GM18519 (cell line): ENCODE measurements at regions not wholly inside any gene's neighbourhood (a gene's known extent, or its start where the extent isn't known, plus 50 kb on each side); places are given as distances from the start of the nearest gene placed in this dataset.
"Not testable (repeated sequence)": the region's sequence is repeated elsewhere in the genome, so short reads cannot be mapped to it uniquely, and the experiment has no call there.

Experiments used
- ATAC-seq: cut with Tn5 transposase; IDR thresholded peaks from one replicate; pipeline ENCODE4 v1.9.1; 2021; ENCODE audit warnings: mild to moderate bottlenecking, moderate library complexity; ENCODE audit not compliant: unreplicated experiment, low FRiP score

GRCh38 chr1:58929671-58930325, 146.0 kb upstream of the JUN start:
- no peak for ATAC-seq

DNA sequence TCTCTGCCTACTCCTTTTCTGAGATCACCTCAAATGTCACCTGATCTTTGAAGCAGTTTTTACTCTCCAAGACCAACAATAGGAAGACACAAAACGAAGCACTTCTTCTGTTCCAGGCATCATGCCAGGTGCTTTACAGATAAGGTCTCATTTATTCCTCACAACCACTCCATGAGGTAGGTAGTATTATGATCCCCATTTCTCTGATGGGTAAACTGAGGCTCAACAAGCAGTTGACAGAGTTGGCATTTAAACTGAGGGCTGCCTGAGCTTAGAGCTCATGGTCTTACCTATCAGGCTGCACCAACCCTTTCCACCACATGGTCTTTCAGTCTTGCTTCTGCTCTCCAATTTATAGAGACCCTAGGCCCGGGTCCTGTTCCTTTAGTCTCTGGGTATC, 147.2 kb upstream of the JUN start:
- ATAC-seq, result no peak

DNA sequence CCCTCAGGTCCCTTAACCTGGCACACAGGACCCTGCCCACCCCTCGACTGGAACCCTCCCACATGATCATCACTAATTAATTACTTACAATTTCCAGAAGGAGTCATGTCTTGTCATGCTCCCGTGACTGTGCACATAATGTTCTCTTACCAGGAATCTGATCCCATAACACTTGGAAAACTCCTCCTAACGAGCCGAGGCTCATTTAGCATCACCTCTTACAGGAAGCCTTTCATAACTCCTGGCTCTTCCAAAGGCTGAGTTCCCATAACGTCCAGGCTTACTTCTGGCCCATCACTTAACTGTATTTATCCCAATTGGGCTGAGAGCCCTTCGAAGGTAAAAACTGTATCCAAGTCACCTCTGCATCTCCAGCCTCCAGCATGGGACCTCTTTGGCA, 147.9 kb upstream of the JUN start:
- no peak for ATAC-seq

DNA sequence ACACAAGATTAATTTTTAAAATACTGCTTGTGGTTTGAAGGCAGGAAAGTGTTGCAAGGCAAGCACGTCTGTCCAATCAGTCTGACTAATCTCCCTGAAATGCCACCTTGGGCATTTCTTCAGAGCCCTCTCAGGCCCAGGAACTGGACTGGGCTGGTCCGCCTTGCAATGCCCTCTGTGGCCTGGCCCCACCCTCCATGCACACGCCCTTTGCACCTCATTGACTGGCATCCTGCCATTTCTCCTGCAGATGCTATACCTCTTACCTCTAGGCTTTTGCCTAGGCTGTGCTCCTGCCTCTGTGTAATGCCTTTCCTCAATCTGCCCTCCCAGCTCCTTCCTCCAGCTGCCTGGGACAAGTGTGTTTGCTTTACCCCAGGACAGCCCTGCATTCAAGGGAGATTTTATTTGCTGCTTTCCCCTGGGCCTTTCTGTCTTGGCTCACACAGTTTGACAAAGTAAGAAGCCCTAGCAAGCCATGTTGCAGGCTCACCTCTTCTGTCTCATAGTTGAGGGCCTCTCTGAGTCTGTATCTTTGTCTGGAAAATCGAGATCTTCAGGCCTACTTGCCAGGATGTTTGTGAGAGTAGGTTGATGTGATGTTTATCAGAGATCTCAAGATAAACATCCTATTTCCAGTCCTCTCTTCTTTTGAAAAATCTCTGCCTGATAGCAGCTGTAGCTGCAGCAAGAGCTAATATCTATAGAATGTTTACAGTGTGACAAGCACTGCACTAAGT, 149.2 kb upstream of the JUN start:
- ATAC-seq, result no peak

DNA sequence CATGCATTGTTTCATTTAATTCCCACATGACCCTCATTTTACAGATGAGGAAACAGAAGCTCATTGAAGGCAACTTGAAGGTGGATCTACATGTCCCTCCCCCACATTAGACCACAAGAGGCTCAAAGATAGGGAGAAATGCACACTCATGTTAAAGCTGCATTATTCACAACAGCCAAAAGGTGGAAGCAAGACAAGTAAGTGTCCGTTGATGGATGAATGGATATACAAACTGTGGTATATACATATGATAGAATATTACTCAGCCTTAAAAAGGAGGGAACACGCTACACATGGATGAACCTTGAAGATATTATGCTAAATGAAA, 149.7 kb upstream of the JUN start:
- no peak for ATAC-seq

GRCh38 chr1:58934706-58935105, 150.9 kb upstream of the JUN start:
- ATAC-seq, result no peak

- ATAC-seq, result no peak
Observed at GRCh38 chr1:58936973-58937372, 153.1 kb upstream of the JUN start.

GRCh38 chr1:58939146-58939545, 155.3 kb upstream of the JUN start:
- no peak for ATAC-seq

- no peak for ATAC-seq
Observed at GRCh38 chr1:58939666-58940370, 156.0 kb upstream of the JUN start.

GRCh38 chr1:58941471-58942289, 157.8 kb upstream of the JUN start:
- ATAC-seq, result no peak

GRCh38 chr1:58942759-58943191, 158.9 kb upstream of the JUN start:
- no peak for ATAC-seq

GRCh38 chr1:58943776-58944175, 159.9 kb upstream of the JUN start:
- no peak for ATAC-seq

DNA sequence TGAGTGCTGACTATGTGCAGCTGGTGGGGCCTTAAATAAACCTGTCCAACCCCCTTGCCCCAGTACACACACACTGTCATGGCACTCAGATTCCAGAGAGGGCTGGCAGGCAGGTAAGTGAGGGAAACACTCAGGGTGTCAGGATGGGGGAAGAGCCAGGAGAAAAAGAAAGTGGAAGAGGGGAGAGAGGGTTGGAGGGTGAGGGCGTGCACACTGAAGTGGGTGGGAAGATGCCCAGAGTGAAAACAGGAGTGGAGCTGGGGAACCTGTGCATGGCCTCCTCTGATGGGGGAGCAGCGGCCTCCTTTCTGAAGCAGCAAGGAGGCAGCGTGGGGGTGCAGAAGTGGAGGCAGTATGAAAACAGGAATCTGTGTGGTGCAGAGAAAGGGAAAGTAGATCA, 160.6 kb upstream of the JUN start:
- ATAC-seq, result no peak

DNA sequence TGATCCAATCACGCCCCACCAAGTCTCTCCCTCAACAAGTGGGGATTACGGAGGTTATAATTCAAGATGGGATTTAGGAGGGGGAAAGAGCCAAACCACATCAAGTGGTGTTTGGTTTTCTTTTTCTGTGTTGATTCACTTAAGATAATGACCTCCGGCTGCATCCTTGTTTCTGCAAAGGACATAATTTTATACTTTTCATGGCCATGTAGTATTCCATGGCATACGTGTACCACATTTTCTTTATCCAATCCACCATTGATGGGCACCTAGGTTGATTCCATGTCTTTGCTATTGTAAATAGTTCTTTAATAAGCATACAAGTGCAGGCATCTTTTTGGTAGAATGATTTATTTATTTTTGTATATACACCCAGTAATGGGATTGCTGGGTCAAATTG, 162.5 kb upstream of the JUN start:
- ATAC-seq, result no peak

DNA sequence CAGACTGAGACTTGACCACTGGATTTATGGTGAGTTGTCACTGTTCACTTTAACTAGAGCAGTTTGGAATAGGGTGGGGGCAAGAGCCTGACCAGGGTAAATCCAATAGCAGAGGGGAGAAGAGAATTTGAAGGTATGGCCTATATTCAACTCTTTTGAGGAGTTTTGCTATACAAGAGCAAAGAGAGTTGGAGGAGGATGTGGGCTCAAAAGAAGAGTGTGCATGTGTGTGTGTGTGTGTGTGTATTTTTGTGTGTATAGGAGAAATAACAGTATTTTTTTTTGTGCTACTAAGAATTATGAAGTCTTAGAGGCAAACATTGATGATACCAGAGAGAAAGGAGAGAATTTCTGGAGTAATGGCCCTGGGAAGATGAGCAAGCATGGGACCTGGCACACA, 164.8 kb upstream of the JUN start:
- no peak for ATAC-seq

DNA sequence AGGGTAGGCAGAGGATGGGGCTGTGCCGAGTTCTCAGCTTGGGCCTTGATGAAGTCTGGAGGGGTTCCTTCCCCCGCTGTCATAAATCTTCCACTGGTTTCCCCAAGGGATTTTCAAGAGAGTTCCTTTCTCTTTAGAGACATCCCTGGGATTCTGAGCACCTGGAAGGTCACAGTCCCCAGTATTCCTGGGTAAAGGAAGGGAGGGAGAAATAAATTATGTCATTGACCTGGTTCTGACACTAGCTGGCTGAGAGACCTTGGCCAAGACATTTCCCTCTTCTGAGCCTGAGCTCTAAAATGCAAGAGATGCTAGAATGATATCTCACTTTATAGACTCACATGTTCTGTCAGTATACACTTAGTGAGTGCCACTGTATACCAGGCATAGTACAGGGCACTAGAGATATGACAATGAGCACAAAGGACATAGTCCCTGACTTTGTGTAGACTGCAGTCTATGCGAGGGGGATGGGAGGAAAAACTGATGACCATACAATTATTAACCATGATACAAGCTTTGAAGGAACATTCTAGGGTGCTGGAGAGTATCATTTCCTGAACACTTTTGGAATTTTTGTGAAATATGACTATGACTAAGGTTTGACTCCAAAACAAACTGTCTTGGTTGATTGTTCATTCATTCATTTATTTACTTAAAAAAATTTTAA, 165.8 kb upstream of the JUN start:
- ATAC-seq, result no peak

- no peak for ATAC-seq
Observed at GRCh38 chr1:58950897-58951296, 167.1 kb upstream of the JUN start.

DNA sequence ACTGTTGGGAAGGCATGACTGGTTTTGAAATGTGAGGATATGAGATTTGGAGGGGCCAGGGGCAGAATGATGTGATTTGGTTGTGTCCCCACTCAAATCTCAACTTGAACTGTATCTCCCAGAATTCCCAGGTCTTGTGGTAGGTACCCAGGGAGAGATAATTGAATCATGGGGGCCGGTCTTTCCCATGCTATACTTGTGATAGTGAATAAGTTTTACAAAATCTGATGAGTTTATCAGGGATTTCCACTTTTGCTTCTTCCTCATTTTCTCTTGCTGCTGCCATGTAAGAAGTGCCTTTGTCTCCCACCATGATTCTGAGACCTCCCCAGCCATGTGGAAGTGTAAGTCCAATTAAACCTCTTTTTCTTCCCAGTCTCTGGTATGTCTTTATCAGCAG, 170.1 kb upstream of the JUN start:
- not testable (repeated sequence) for ATAC-seq

- ATAC-seq, result not testable (repeated sequence)
Observed at GRCh38 chr1:58963287-58963686, 179.4 kb upstream of the JUN start.

GRCh38 chr1:58964428-58964827, 180.6 kb upstream of the JUN start:
- no peak for ATAC-seq
